Neutrophil (primary cell): ENCODE measurements at regions not wholly inside any gene's neighbourhood (a gene's known extent, or its start where the extent isn't known, plus 50 kb on each side); places are given as distances from the start of the nearest gene placed in this dataset.

Source experiments
- H3K27ac ChIP-seq: fragments of 200-600 bp; sonication (generic); 2 replicates; pipeline ENCODE4 v1.5.1; 2016; ENCODE audit warnings: mild to moderate bottlenecking, moderate library complexity
- H3K27me3 ChIP-seq: fragments of 200-600 bp; sonication (generic); 2 replicates; pipeline ENCODE4 v1.6.0; 2016; ENCODE audit warnings: mild to moderate bottlenecking
- H3K36me3 ChIP-seq: fragments of 200-600 bp; sonication (generic); 2 replicates; pipeline ENCODE4 v1.5.1; 2017
- H3K4me1 ChIP-seq, 2 experiments: fragments of 200-600 bp in 1 of 2; sonication (generic) in 1 of 2; 1 replicate in 1 of 2; 2 replicates in 1 of 2; pipeline versions ENCODE4 v1.5.1 to v1.6.1; 2013 to 2016; ENCODE audit warnings: low read depth in 1 of 2, low read length in 1 of 2, mild to moderate bottlenecking in 1 of 2, moderate library complexity in 1 of 2; ENCODE audit not compliant: control insufficient read depth in 1 of 2, insufficient read depth in 1 of 2
- H3K4me3 ChIP-seq, 2 experiments: fragments of 200-600 bp in 1 of 2; sonication (generic) in 1 of 2; 1 replicate in 1 of 2; 2 replicates in 1 of 2; pipeline ENCODE4 v1.5.1; 2013 to 2016; ENCODE audit warnings: low read depth in 1 of 2, low read length in 1 of 2, mild to moderate bottlenecking in 1 of 2, moderate library complexity in 1 of 2
- H3K9me3 ChIP-seq: fragments of 200-600 bp; sonication (generic); 2 replicates; pipeline ENCODE4 v1.5.1; 2016
- CTCF ChIP-seq: fragments of 200-600 bp; sonication (generic); IDR thresholded peaks from 2 replicates; pipeline ENCODE4 v1.5.1; 2016; ENCODE audit warnings: antibody characterized with exemption

GRCh38 chr13:106695139-106695538 lies 127.2 kb upstream of the ARGLU1 start:
- H3K4me3 ChIP-seq: no peak overlapping the region
- H3K9me3 ChIP-seq: no peaks in the 10 kb centered on the region
- no peak overlapping the region for H3K27ac ChIP-seq
- H3K27me3 ChIP-seq: no peaks in the 10 kb centered on the region
- no peaks in the 10 kb centered on the region for H3K4me1 ChIP-seq
- no peak for TF ChIP-seq CTCF
- no peaks in the 10 kb centered on the region for H3K36me3 ChIP-seq

- Histone ChIP-seq H3K27ac (no peak overlapping the region), H3K27me3 (no peaks in the 10 kb centered on the region), H3K36me3 (no peaks in the 10 kb centered on the region), H3K9me3 (no peaks in the 10 kb centered on the region), H3K4me3 (no peak overlapping the region), H3K4me1 (no peaks in the 10 kb centered on the region)
- TF ChIP-seq CTCF: no peak
Measured at GRCh38 chr13:106691861-106692260, 123.9 kb upstream of the ARGLU1 start.

GRCh38 chr13:106691341-106691740 lies 123.4 kb upstream of the ARGLU1 start:
- Histone ChIP-seq H3K4me3 (no peak overlapping the region), H3K36me3 (no peaks in the 10 kb centered on the region)

GRCh38 chr13:106690779-106691178 lies 122.8 kb upstream of the ARGLU1 start:
- no peak for TF ChIP-seq CTCF
- Histone ChIP-seq H3K36me3 (no peaks in the 10 kb centered on the region), H3K27ac (no peak overlapping the region), H3K9me3 (no peaks in the 10 kb centered on the region), H3K4me1 (no peaks in the 10 kb centered on the region), H3K27me3 (no peaks in the 10 kb centered on the region), H3K4me3 (no peak overlapping the region)

More at GRCh38 chr13:106691341-106691740, 123.4 kb upstream of the ARGLU1 start:
- Histone ChIP-seq H3K9me3 (no peaks in the 10 kb centered on the region), H3K27me3 (no peaks in the 10 kb centered on the region), H3K27ac (no peak overlapping the region), H3K4me1 (no peaks in the 10 kb centered on the region)
- TF ChIP-seq CTCF: no peak

- Histone ChIP-seq H3K27ac (no peak overlapping the region), H3K9me3 (no peaks in the 10 kb centered on the region), H3K36me3 (no peaks in the 10 kb centered on the region), H3K27me3 (no peaks in the 10 kb centered on the region), H3K4me1 (no peaks in the 10 kb centered on the region), H3K4me3 (no peak overlapping the region)
- TF ChIP-seq CTCF: no peak
Measured at GRCh38 chr13:106689906-106690305, 122.0 kb upstream of the ARGLU1 start.

GRCh38 chr13:106688940-106689339 lies 121.0 kb upstream of the ARGLU1 start:
- H3K27ac ChIP-seq: no peak overlapping the region
- no peak overlapping the region for H3K4me3 ChIP-seq
- H3K27me3 ChIP-seq: no peaks in the 10 kb centered on the region
- TF ChIP-seq CTCF: no peak
- H3K36me3 ChIP-seq: no peaks in the 10 kb centered on the region
- no peaks in the 10 kb centered on the region for H3K9me3 ChIP-seq
- H3K4me1 ChIP-seq: no peaks in the 10 kb centered on the region
